Lung (tissue), 11 donors: ENCODE measurements at regions not wholly inside any gene's neighbourhood (a gene's known extent, or its start where the extent isn't known, plus 50 kb on each side); places are given as distances from the start of the nearest gene placed in this dataset.

ENCODE experiments used
- ATAC-seq: fragments of 200-7000 bp; cut with Tn5 transposase; one replicate; pipeline ENCODE4 v1.9.1; 2020; ENCODE audit warnings: moderate number of reproducible peaks; ENCODE audit not compliant: insufficient read depth, low FRiP score
- DNase-seq, 3 donors: peaks; one replicate each; pipeline ENCODE4 v3.0.0-alpha.2; 2013 to 2017
- H3K27ac ChIP-seq, 2 donors: one replicate each; pipeline ENCODE4 v1.5.1; 2013; ENCODE audit warnings: mild to moderate bottlenecking in 2 of 2, moderate library complexity in 2 of 2, control low read depth in 1 of 2, inconsistent platforms in 1 of 2, low read depth in 1 of 2, low read length in 1 of 2
- H3K27me3 ChIP-seq, 3 donors: one replicate each; pipeline ENCODE4 v1.5.1; 2013; ENCODE audit warnings: low read length in 2 of 3; ENCODE audit not compliant: control insufficient read depth in 3 of 3, insufficient read depth in 3 of 3
- H3K36me3 ChIP-seq, 4 donors: one replicate each; pipeline ENCODE4 v1.5.1; 2013; ENCODE audit warnings: low read length in 4 of 4, mild to moderate bottlenecking in 1 of 4, moderate library complexity in 1 of 4; ENCODE audit not compliant: control insufficient read depth in 4 of 4, insufficient read depth in 4 of 4
- H3K4me1 ChIP-seq, 5 donors: one replicate each; pipeline ENCODE4 v1.5.1; 2013; ENCODE audit warnings: low read length in 5 of 5, mild to moderate bottlenecking in 2 of 5, moderate library complexity in 1 of 5; ENCODE audit not compliant: control insufficient read depth in 5 of 5, insufficient read depth in 5 of 5
- H3K4me3 ChIP-seq: one replicate; pipeline ENCODE4 v1.5.1; 2013; ENCODE audit warnings: mild to moderate bottlenecking, control low read depth, moderate library complexity
- H3K9ac ChIP-seq, 2 donors: one replicate each; pipeline ENCODE4 v1.5.1; 2013; ENCODE audit warnings: low read length in 2 of 2, control low read depth in 1 of 2; ENCODE audit not compliant: insufficient read depth in 1 of 2
- H3K9me3 ChIP-seq, 4 donors: one replicate each; pipeline ENCODE4 v1.5.1; 2013; ENCODE audit warnings: low read length in 3 of 4, mild to moderate bottlenecking in 1 of 4, moderate library complexity in 1 of 4; ENCODE audit not compliant: control insufficient read depth in 4 of 4, insufficient read depth in 3 of 4
- CTCF ChIP-seq: IDR thresholded peaks from 2 replicates; pipeline ENCODE4 v1.5.1; 2012; ENCODE audit warnings: mild to moderate bottlenecking; ENCODE audit errors: control extremely low read depth, extremely low read depth
- WGBS, 2 donors: extraction: QIAGEN DNeasy Blood & Tissue Kit; methylation state at CpG; one replicate each; pipeline ENCODE4 v1.1.7; 2013; 5-methylcytosine and 5-hydroxymethylcytosine counted together
- donor health status: control.
- donor health status: control.
- donor health status: Bipolar disorder and iron deficiency.
- donor health status: healthy.
- donor health status: DM: yes; HTN: yes; CAD: no.

GRCh38 chr2:196356332-196356731, 185.0 kb upstream of the STK17B start:
- TF ChIP-seq CTCF: no peak
- Histone ChIP-seq H3K4me3 (no peak overlapping the region), H3K9ac (no peak overlapping the region), H3K4me1 (peaks cover 0 to 4% (median 0%) of the 10 kb centered on the region in 5 donors), H3K27me3 (no peaks in the 10 kb centered on the region), H3K9me3 (peaks cover 0 to 5% (median 2%) of the 10 kb centered on the region in 4 donors), H3K27ac (no peak overlapping the region), H3K36me3 (peaks cover 0 to 1% (median 0%) of the 10 kb centered on the region in 4 donors)
- DNase-seq: no peak
- WGBS, 2 donors: 54 to 57% methylated on average over 4 of the region's 4 CpGs
- no peak for ATAC-seq

GRCh38 chr2:196360650-196361049, 189.3 kb upstream of the STK17B start:
- no peak overlapping the region for H3K4me3 ChIP-seq
- no peak for ATAC-seq
- peak overlapping the region in 1 of 2 donors; percentile 6 for H3K27ac ChIP-seq
- no peaks in the 10 kb centered on the region for H3K27me3 ChIP-seq
- no peak for DNase-seq
- H3K36me3 ChIP-seq: no peaks in the 10 kb centered on the region
- H3K9me3 ChIP-seq: peaks cover 0 to 3% (median 0%) of the 10 kb centered on the region in 4 donors
- peaks cover 0 to 7% (median 0%) of the 10 kb centered on the region in 5 donors for H3K4me1 ChIP-seq
- TF ChIP-seq CTCF: no peak
- H3K9ac ChIP-seq: no peak overlapping the region

- no peaks in the 10 kb centered on the region for H3K27me3 ChIP-seq
- H3K9me3 ChIP-seq: peaks cover 0 to 3% (median 0%) of the 10 kb centered on the region in 4 donors
- 45 to 53% methylated on average over 7 of the region's 7 CpGs for WGBS, 2 donors
- peaks cover 0 to 7% (median 0%) of the 10 kb centered on the region in 5 donors for H3K4me1 ChIP-seq
- TF ChIP-seq CTCF: no peak
- peak overlapping the region; percentile 24 to 27 for H3K27ac ChIP-seq
- H3K9ac ChIP-seq: no peak overlapping the region
- peak overlapping the region; percentile 36 for H3K4me3 ChIP-seq
- ATAC-seq (no peak), DNase-seq (peak in 2 of 3 donors; percentile 17 to 37)
- H3K36me3 ChIP-seq: no peaks in the 10 kb centered on the region
Observed at GRCh38 chr2:196361606-196362326, 190.4 kb upstream of the STK17B start.
